ENCODE measurements at regions not wholly inside any gene's neighbourhood (a gene's known extent, or its start where the extent isn't known, plus 50 kb on each side); places are given as distances from the start of the nearest gene placed in this dataset.

GRCh38 chr1:5738911-5739462 is 253.2 kb downstream of the NPHP4 start:
- RAD21 ChIA-PET (ENCODE audit: unreplicated experiment) = no interaction called here
- intact Hi-C loops (cut with micrococcal nuclease; ENCODE audit: unreplicated experiment) = no loop called here
- POLR2A ChIA-PET = no interaction called here
- CTCF ChIA-PET = no interaction called here
- H3K79me2 ChIP-seq (ENCODE audit: control insufficient read depth, insufficient read depth, low read length) = no peaks in the 10 kb centered on the region
- no peak overlapping the region for H3K4me2 ChIP-seq (ENCODE audit: control insufficient read depth, insufficient read depth)
- no peaks in the 10 kb centered on the region for H3K36me3 ChIP-seq (ENCODE audit: control insufficient read depth in 2 of 2, insufficient read depth in 2 of 2, low read length in 1 of 2)
- H3K4me1 ChIP-seq (ENCODE audit: control insufficient read depth, insufficient read depth, low read length) = no peaks in the 10 kb centered on the region
- H3K4me3 ChIP-seq = no peak overlapping the region
- SMC1A ChIA-PET (ENCODE audit: uncharacterized antibody, unreplicated experiment) = no interaction called here
- no peaks in the 10 kb centered on the region for H3K9me3 ChIP-seq (replicated peaks; ENCODE audit: control insufficient read depth, insufficient read depth, low read length)
- no peaks in the 10 kb centered on the region for H3K27me3 ChIP-seq (replicated peaks in 1 of 2; ENCODE audit: control insufficient read depth in 2 of 2, insufficient read depth in 2 of 2, low read length in 1 of 2)
- 26% methylated on average over 8 of the region's 8 CpGs for WGBS (ENCODE audit: insufficient coverage, insufficient replicate concordance, low lambda C conversion rate, missing lambda C conversion rate)
- DNase-seq (ENCODE audit: low read depth, low spot score) (no peak), ATAC-seq (no peak), FAIRE-seq (no peak)
- H3K9ac ChIP-seq (ENCODE audit: control insufficient read depth, insufficient read depth, low read length) = no peak overlapping the region
- H4K20me1 ChIP-seq (ENCODE audit: control insufficient read depth, insufficient read depth) = no peaks in the 10 kb centered on the region
- H2AFZ ChIP-seq (ENCODE audit: control insufficient read depth, low read depth, low read length) = no peak overlapping the region
- no peak overlapping the region for H3K27ac ChIP-seq (ENCODE audit: control insufficient read depth, insufficient read depth)
- no TSS peak for BruUV-seq (replicated peaks)
- in situ Hi-C loops (cut with MboI) = no loop called here
- TF ChIP-seq BHLHE40 (IDR thresholded peaks at IDR 0.05; ENCODE audit: borderline replicate concordance in 1 of 2, low read depth in 2 of 2, low read length in 1 of 2) = no peak
- no peak for TF ChIP-seq NRF1 (conservative IDR thresholded peaks at IDR 0.05; ENCODE audit: low read depth, low read length)
- TF ChIP-seq SKIL (IDR thresholded peaks at IDR 0.05; ENCODE audit: low read depth, poor library complexity, severe bottlenecking) = no peak
- no peak for TF ChIP-seq BRCA1 (IDR thresholded peaks at IDR 0.05; ENCODE audit: low read depth, low read length)
- no peak for TF ChIP-seq ZBTB33 (IDR thresholded peaks at IDR 0.05)
- no peak for TF ChIP-seq SREBF1 (IDR thresholded peaks at IDR 0.05; ENCODE audit: low read length)
- no peak for TF ChIP-seq USF1 (IDR thresholded peaks at IDR 0.05; ENCODE audit: borderline replicate concordance, extremely low read length, insufficient read depth, low read depth, low read length)
- no peak for TF ChIP-seq BCL11A (IDR thresholded peaks at IDR 0.05; ENCODE audit: low read depth, low read length)
- no peak for TF ChIP-seq ZBTB11 (CRISPR knock-in tag; IDR thresholded peaks at IDR 0.05)
- no peak for TF ChIP-seq ELK1 (IDR thresholded peaks at IDR 0.05; ENCODE audit: low read depth, low read length)
- no peak for TF ChIP-seq IKZF1 (conservative IDR thresholded peaks at IDR 0.05)
